Astrocyte (in vitro differentiated cells and primary cell): ENCODE measurements at regions not wholly inside any gene's neighbourhood (a gene's known extent, or its start where the extent isn't known, plus 50 kb on each side); places are given as distances from the start of the nearest gene placed in this dataset.

ENCODE experiments used
- EZH2 ChIP-seq: IDR thresholded peaks from 2 replicates; pipeline ENCODE4 v1.6.1; 2012; ENCODE audit warnings: mild to moderate bottlenecking, low read length, inconsistent platforms; ENCODE audit not compliant: insufficient read depth
- TF ChIP-seq, protein P1 (sequence below): IDR thresholded peaks from 2 replicates; pipeline ENCODE4 v1.5.1; 2011; ENCODE audit warnings: low read depth, mild to moderate bottlenecking, inconsistent platforms, low read length, moderate library complexity; ENCODE audit not compliant: insufficient read depth

GRCh38 chr3:124117486-124117885, 125.6 kb upstream of the ROPN1 start:
- no peak for TF ChIP-seq EZH2
- TF ChIP-seq, protein P1, sequence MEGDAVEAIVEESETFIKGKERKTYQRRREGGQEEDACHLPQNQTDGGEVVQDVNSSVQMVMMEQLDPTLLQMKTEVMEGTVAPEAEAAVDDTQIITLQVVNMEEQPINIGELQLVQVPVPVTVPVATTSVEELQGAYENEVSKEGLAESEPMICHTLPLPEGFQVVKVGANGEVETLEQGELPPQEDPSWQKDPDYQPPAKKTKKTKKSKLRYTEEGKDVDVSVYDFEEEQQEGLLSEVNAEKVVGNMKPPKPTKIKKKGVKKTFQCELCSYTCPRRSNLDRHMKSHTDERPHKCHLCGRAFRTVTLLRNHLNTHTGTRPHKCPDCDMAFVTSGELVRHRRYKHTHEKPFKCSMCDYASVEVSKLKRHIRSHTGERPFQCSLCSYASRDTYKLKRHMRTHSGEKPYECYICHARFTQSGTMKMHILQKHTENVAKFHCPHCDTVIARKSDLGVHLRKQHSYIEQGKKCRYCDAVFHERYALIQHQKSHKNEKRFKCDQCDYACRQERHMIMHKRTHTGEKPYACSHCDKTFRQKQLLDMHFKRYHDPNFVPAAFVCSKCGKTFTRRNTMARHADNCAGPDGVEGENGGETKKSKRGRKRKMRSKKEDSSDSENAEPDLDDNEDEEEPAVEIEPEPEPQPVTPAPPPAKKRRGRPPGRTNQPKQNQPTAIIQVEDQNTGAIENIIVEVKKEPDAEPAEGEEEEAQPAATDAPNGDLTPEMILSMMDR: no peak
